ENCODE measurements at regions not wholly inside any gene's neighbourhood (a gene's known extent, or its start where the extent isn't known, plus 50 kb on each side); places are given as distances from the start of the nearest gene placed in this dataset.

DNA sequence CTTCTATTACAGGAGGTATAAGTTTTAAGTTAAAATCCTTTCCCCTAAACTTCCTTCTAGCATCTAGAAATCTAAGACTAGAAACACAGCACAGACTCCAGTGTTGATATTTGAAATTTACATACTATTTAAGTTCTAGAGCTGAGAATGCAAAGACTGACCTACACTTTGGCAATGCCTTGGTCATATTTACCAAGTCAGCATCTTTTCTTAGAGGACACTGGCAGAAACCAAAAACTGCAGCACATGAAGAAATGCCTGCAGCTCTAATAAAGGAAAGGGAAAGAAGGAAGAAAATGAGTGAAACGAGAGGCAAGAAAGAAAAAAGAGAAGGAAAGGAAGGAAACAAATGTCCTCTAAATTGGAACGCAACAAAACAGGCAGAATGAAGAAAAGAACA is 443.7 kb upstream of the RASGEF1B start:
- Histone ChIP-seq H3K27me3 (ENCODE audit: control insufficient read depth, insufficient read depth, low read length, poor library complexity, severe bottlenecking) (peaks cover under 1% of the 10 kb centered on the region), H3K4me3 (ENCODE audit: low read length) (no peak overlapping the region), H3K36me3 (ENCODE audit: control insufficient read depth, insufficient read depth, low read length) (no peaks in the 10 kb centered on the region), H3K27ac (ENCODE audit: low read depth, low read length) (no peak overlapping the region), H3K9ac (ENCODE audit: extremely low read depth, low read length, poor library complexity, severe bottlenecking) (no peak overlapping the region), H3K9me3 (ENCODE audit: control insufficient read depth, low read length) (no peaks in the 10 kb centered on the region), H3K4me1 (ENCODE audit: control insufficient read depth, insufficient read depth, low read length) (no peaks in the 10 kb centered on the region)
- H3K9me3 Mint-ChIP-seq, result no peaks in the 10 kb centered on the region
- WGBS, 2 experiments (ENCODE audit: insufficient coverage in 1 of 2, insufficient read length in 1 of 2), result 79 to 93% methylated on average over 2 of the region's 2 CpGs
- no peaks in the 10 kb centered on the region for H3K27me3 Mint-ChIP-seq (ENCODE audit: insufficient read depth)
- no peak overlapping the region for H3K4me3 Mint-ChIP-seq
- no peaks in the 10 kb centered on the region for H3K36me3 Mint-ChIP-seq (ENCODE audit: low read depth)
- no peak overlapping the region for H3K27ac Mint-ChIP-seq
- peaks cover 5% of the 10 kb centered on the region for H3K4me1 Mint-ChIP-seq
- TF ChIP-seq, protein P1, sequence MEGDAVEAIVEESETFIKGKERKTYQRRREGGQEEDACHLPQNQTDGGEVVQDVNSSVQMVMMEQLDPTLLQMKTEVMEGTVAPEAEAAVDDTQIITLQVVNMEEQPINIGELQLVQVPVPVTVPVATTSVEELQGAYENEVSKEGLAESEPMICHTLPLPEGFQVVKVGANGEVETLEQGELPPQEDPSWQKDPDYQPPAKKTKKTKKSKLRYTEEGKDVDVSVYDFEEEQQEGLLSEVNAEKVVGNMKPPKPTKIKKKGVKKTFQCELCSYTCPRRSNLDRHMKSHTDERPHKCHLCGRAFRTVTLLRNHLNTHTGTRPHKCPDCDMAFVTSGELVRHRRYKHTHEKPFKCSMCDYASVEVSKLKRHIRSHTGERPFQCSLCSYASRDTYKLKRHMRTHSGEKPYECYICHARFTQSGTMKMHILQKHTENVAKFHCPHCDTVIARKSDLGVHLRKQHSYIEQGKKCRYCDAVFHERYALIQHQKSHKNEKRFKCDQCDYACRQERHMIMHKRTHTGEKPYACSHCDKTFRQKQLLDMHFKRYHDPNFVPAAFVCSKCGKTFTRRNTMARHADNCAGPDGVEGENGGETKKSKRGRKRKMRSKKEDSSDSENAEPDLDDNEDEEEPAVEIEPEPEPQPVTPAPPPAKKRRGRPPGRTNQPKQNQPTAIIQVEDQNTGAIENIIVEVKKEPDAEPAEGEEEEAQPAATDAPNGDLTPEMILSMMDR (conservative IDR thresholded peaks at IDR 0.05), result no peak
- no peak for DNase-seq

DNA sequence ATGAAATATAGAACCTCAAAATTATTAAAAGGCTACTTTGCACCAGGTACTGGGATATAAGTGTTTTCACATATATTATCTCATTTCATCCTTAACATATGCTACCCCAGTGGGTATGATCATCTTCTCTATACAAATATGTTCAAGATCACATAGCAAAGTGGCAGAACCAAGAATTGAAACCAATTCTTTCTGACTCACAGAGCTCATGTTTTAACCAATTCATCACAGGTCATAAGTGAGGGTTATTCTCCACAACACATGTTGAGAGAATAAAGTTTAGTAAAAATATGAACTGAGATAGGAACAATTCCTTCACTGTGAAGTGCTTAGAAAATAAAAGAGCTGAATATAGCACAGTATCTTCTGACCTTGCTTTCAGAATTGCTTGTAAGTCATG is 442.9 kb upstream of the RASGEF1B start:
- Mint-ChIP-seq H3K4me3 (no peak overlapping the region), H3K9me3 (no peaks in the 10 kb centered on the region), H3K4me1 (peaks cover 6% of the 10 kb centered on the region), H3K27ac (no peak overlapping the region), H3K36me3 (ENCODE audit: low read depth) (no peaks in the 10 kb centered on the region), H3K27me3 (ENCODE audit: insufficient read depth) (no peaks in the 10 kb centered on the region)
- Histone ChIP-seq H3K4me3 (ENCODE audit: low read length) (no peak overlapping the region), H3K27me3 (ENCODE audit: control insufficient read depth, insufficient read depth, low read length, poor library complexity, severe bottlenecking) (no peaks in the 10 kb centered on the region), H3K27ac (ENCODE audit: low read depth, low read length) (no peak overlapping the region), H3K4me1 (ENCODE audit: control insufficient read depth, insufficient read depth, low read length) (no peaks in the 10 kb centered on the region), H3K9ac (ENCODE audit: extremely low read depth, low read length, poor library complexity, severe bottlenecking) (no peak overlapping the region), H3K36me3 (ENCODE audit: control insufficient read depth, insufficient read depth, low read length) (no peaks in the 10 kb centered on the region), H3K9me3 (ENCODE audit: control insufficient read depth, low read length) (no peaks in the 10 kb centered on the region)
- no peak for DNase-seq
- TF ChIP-seq, protein P1 (conservative IDR thresholded peaks at IDR 0.05), result no peak

DNA sequence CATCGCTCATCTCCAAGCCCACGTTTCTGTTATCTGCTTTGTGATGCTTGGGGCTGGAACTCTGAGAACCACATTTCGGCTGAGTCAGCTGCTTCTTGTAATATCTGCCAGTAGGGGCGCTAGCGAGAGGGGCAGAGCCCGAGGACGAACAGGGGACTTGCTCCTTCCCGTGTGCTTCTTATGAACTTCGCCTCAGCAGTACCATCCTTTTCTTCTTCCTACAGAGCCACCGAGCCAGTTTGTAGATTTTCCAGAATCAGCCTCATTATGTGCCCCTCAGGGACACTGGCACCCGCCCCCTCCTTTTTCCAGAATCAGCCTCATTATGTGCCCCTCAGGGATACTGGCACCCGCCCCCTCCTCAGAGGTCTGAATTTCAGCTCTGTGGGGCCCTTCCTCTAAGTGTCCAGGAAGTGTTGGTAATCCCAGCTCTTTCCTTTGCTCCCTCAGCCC is 441.7 kb upstream of the RASGEF1B start:
- no peaks in the 10 kb centered on the region for H3K36me3 ChIP-seq (ENCODE audit: control insufficient read depth, insufficient read depth, low read length)
- no peaks in the 10 kb centered on the region for H3K9me3 ChIP-seq (ENCODE audit: control insufficient read depth, low read length)
- no peaks in the 10 kb centered on the region for H3K9me3 Mint-ChIP-seq
- no peaks in the 10 kb centered on the region for H3K27me3 ChIP-seq (ENCODE audit: control insufficient read depth, insufficient read depth, low read length, poor library complexity, severe bottlenecking)
- WGBS, 2 experiments (ENCODE audit: insufficient coverage in 1 of 2, insufficient read length in 1 of 2), result 23 to 29% methylated on average over 10 to 12 of the region's 12 CpGs
- H3K4me3 ChIP-seq (ENCODE audit: low read length), result no peak overlapping the region
- peak; percentile 90 for DNase-seq
- H3K9ac ChIP-seq (ENCODE audit: extremely low read depth, low read length, poor library complexity, severe bottlenecking), result no peak overlapping the region
- no peak overlapping the region for H3K27ac Mint-ChIP-seq
- peaks cover 14% of the 10 kb centered on the region for H3K4me1 Mint-ChIP-seq
- no peaks in the 10 kb centered on the region for H3K27me3 Mint-ChIP-seq (ENCODE audit: insufficient read depth)
- no peak overlapping the region for H3K4me3 Mint-ChIP-seq
- TF ChIP-seq, protein P1 (conservative IDR thresholded peaks at IDR 0.05), result peak; percentile 90
- peaks cover 5% of the 10 kb centered on the region for H3K4me1 ChIP-seq (ENCODE audit: control insufficient read depth, insufficient read depth, low read length)
- H3K36me3 Mint-ChIP-seq (ENCODE audit: low read depth), result no peaks in the 10 kb centered on the region
- H3K27ac ChIP-seq (ENCODE audit: low read depth, low read length), result no peak overlapping the region
